ENCODE measurements at regions not wholly inside any gene's neighbourhood (a gene's known extent, or its start where the extent isn't known, plus 50 kb on each side); places are given as distances from the start of the nearest gene placed in this dataset.

GRCh38 chr14:97513891-97514290 is 716.7 kb downstream of the VRK1 start:
- Mint-ChIP-seq H3K27ac (no peak overlapping the region), H3K4me3 (no peak overlapping the region), H3K36me3 (ENCODE audit: low read depth) (no peaks in the 10 kb centered on the region), H3K4me1 (no peaks in the 10 kb centered on the region), H3K9me3 (peaks cover 10% of the 10 kb centered on the region), H3K27me3 (no peaks in the 10 kb centered on the region)
- POLR2A ChIA-PET = no interaction called here
- DNase-seq = no peak
- CTCF ChIA-PET = no interaction called here
- ATAC-seq (ENCODE audit: low read depth) = no peak
- intact Hi-C loops (cut with micrococcal nuclease) = no loop called here
- TF ChIP-seq CTCF (IDR thresholded peaks at IDR 0.05) = no peak

DNA sequence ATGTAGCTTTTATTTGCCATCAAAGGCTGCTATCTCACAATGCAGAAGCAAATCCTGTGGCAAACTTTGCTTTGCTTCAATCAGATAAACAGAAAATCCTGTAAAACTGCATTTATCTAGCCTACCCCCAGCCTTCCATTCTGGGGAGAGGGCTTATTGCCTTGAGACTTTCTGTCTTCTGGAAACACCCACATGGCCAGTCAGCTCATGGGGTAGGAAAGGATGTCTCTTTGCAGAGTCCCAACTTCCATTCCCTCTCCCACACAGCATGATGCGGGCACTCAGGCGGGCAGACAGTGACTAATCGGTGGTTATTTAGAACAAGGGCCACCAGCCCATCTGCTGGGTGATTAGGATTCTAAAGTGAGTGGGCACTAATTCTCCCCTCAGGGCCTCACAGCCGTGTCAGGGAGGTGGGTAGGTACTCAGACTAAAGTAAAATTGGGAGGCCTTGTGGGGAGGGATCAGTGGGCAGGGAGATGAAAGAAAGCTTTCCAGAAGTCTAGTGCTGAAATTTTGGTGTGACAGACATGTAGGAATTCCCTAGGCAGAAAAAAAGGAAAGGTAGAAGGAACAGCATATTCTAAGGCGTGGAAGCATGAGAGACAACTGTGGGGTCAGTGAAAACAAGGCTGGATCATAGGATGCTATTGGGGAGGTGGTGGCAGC is 720.5 kb downstream of the VRK1 start:
- H3K9me3 Mint-ChIP-seq = peaks cover 6% of the 10 kb centered on the region
- no peak for TF ChIP-seq CTCF (IDR thresholded peaks at IDR 0.05)
- POLR2A ChIA-PET = no interaction called here
- CTCF ChIA-PET = no interaction called here
- DNase-seq = no peak
- H3K27me3 Mint-ChIP-seq = no peaks in the 10 kb centered on the region
- no peaks in the 10 kb centered on the region for H3K36me3 Mint-ChIP-seq (ENCODE audit: low read depth)
- no peak overlapping the region for H3K27ac Mint-ChIP-seq
- no peak overlapping the region for H3K4me3 Mint-ChIP-seq
- intact Hi-C loops (cut with micrococcal nuclease) = no loop called here
- no peaks in the 10 kb centered on the region for H3K4me1 Mint-ChIP-seq
- ATAC-seq (ENCODE audit: low read depth) = no peak

DNA sequence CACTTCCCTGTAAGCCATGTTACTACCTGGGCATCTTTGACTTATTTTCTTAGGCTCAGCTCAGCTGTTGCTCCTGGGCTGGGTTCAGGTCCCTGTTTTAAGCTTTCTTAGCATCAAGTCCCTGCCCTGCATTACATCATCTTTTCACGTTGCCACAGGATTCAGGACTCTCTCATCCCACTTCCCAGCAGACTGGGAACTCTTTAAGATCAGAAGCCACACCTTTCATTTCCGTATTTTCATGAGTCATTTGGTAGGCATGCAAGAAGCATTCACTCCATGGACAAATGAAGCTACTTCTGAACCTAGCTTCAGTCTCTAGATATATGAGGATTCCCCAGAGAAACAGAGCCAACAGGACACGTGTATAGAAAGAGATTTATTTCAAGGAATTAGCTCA is 726.8 kb downstream of the VRK1 start:
- POLR2A ChIA-PET = no interaction called here
- no peak overlapping the region for H3K27ac Mint-ChIP-seq
- H3K27me3 Mint-ChIP-seq = no peaks in the 10 kb centered on the region
- no peaks in the 10 kb centered on the region for H3K9me3 Mint-ChIP-seq
- CTCF ChIA-PET = no interaction called here
- DNase-seq (no peak), ATAC-seq (ENCODE audit: low read depth) (no peak)
- no peak for TF ChIP-seq CTCF (IDR thresholded peaks at IDR 0.05)
- no peaks in the 10 kb centered on the region for H3K4me1 Mint-ChIP-seq
- intact Hi-C loops (cut with micrococcal nuclease) = no loop called here
- H3K36me3 Mint-ChIP-seq (ENCODE audit: low read depth) = no peaks in the 10 kb centered on the region
- H3K4me3 Mint-ChIP-seq = no peak overlapping the region

- POLR2A ChIA-PET = no interaction called here
- Mint-ChIP-seq H3K4me1 (no peaks in the 10 kb centered on the region), H3K27me3 (no peaks in the 10 kb centered on the region), H3K36me3 (ENCODE audit: low read depth) (no peaks in the 10 kb centered on the region), H3K4me3 (no peak overlapping the region), H3K27ac (no peak overlapping the region), H3K9me3 (no peaks in the 10 kb centered on the region)
- no peak for TF ChIP-seq CTCF (IDR thresholded peaks at IDR 0.05)
- intact Hi-C loops (cut with micrococcal nuclease) = no loop called here
- ATAC-seq (ENCODE audit: low read depth) (no peak), DNase-seq (no peak)
- CTCF ChIA-PET = no interaction called here
Measured at GRCh38 chr14:97524589-97525319, 727.6 kb downstream of the VRK1 start.

GRCh38 chr14:97527993-97528392 is 730.8 kb downstream of the VRK1 start:
- no peak for TF ChIP-seq CTCF (IDR thresholded peaks at IDR 0.05)
- H3K27me3 Mint-ChIP-seq = no peaks in the 10 kb centered on the region
- CTCF ChIA-PET = no interaction called here
- H3K36me3 Mint-ChIP-seq (ENCODE audit: low read depth) = no peaks in the 10 kb centered on the region
- no peak overlapping the region for H3K27ac Mint-ChIP-seq
- H3K9me3 Mint-ChIP-seq = no peaks in the 10 kb centered on the region
- intact Hi-C loops (cut with micrococcal nuclease) = no loop called here
- no peaks in the 10 kb centered on the region for H3K4me1 Mint-ChIP-seq
- no peak for ATAC-seq (ENCODE audit: low read depth)
- POLR2A ChIA-PET = no interaction called here
- H3K4me3 Mint-ChIP-seq = no peak overlapping the region
- DNase-seq = no peak

Measured in activated B cell treated with CpG ODN at 0.5 μM for 24 hours (primary cell).